Stimulated activated CD4-positive, alpha-beta T cell treated with anti-CD3 and anti-CD28 coated beads, TNF-alpha, amount 100 ng/mL, for 1 hour (primary cell): ENCODE measurements at regions not wholly inside any gene's neighbourhood (a gene's known extent, or its start where the extent isn't known, plus 50 kb on each side); places are given as distances from the start of the nearest gene placed in this dataset.

Experiments used
- DNase-seq, 3 donors: peaks; one replicate each; pipeline ENCODE4 v3.0.0-alpha.2; 2020; ENCODE audit warnings: low read depth in 3 of 3, low spot score in 1 of 3

DNA sequence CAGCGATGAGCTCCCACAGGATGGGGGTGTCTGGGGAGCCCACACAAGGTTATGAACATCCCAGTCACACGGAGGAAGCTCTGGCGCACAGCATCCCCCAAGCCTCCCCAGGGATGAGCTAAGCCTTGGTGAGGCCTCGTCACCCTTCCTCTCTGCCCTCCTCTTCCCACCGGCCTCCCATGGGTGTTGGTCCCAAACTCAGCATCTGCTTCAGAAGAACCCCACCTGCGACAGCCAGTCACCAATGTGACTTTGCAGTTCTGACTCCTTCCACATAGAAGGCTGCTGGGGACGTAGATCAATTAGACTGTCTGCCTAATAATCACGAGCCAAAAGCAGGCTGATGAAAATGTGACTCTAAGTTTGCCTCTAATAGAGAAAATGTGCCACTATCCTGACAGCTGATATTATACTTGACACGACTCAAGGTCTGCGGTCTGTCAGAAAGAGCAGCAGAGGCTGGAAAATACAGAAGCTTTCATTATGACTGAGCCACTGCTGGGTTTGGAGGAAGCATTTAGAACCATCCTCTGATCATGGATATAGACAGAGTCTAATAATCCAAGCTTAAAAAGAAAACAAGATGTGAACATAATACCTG, 116.0 kb upstream of the PFKP start:
- no peak for DNase-seq

DNA sequence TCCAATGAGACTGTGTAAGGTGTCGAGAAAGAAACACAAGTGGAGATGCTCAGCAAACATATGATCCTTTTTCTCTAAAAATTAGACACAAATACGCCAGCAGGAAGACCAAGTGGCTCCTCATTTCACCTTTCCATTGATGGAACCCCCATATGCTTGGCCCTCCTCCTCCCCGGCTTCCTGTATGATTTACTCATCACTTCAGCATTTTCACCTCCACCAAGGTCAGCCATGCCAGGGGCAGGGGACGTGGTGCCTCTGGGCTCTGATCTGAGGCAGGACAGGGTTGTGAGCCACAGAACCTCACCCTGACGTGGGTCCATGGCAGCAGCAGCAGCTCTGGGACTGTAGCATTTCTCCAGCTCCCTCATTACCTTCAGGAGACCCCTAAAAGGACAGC, 116.8 kb upstream of the PFKP start:
- no peak for DNase-seq

DNA sequence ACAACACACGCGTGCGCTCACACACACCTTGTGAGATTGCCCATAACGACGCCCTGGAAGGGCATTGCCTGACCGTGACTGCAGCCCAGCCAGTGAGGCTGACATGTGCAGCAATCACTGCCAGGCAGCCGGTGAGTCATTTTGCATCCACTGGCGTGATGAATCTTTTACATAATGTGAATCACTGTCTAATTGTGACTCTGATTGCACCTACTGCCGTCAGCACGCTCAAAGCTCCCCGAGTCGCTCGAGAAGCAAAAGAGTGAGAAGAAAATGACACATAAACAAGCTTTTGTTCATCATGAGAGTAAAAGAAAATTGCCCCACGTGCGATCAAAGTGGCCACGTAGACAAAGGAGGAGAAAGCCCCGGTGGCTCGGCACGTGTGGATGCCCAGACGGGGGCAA, 117.4 kb upstream of the PFKP start:
- peak in 1 of 3 donors; percentile 14 for DNase-seq

DNA sequence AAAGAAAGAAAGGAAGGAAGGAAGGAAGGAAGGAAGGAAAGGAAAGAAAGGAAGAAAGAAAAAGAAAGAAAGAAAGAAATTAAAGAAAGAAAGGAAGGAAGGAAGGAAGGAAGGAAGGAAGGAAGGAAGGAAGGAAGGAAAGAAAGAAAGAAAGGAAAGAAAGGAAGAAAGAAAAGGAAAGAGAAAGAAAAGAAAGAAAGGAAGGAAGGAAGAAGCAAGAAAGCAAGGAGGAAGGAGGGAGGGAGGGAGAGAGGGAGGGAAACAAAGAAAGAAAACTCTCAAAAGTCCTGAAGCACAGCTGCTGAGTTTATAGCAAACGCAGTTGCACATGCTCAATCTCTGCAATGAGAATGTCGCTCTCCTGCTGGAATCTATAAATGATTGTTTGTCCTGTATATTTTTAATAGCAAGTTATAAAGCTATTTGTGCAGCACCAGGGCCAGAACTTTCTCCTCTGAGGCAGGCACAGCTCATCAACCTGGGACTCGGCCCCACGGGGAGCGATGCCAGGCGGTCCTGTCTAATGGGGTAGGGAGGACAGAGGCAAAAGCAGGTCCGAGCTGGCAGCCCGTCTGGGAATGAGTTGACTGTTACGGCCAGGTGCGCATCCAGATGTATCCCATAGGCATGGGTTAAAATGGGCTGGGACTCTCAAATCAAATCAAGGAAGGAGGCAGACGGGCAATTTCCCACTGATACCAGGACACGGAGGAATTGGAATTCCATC, 118.0 kb upstream of the PFKP start:
- no peak for DNase-seq

DNA sequence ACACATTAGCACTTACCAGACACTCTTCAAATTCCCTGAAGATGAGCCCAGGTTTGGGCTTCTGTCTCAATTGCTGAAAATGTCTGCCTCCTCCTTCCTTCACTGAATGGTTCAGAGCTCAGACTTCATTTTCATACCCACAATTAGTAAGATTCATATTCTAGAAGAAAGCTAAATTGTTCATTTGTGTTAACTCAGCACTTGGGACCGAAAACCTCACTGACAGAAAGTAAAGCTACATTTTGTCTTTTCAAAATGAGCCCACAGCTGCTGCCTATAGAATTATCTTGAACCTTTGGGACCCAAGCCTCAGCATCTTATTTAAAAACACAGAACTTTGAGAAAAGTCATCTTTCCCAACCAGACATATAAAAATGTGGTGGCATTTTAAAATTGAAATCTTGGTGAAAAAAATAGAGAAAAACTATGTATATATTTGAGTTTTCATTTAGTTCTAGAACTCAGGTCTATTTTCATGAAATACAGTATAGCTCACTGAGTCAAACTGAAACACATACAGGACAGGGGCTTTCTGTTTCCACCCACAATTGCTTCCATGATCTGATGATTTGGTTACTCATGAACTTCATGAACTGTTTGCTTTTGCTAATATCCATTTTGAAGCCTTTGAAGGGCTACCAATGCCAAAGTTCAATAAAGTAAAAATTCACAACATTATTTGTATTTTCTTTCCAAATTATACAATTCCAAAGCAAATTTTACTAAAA, 119.1 kb upstream of the PFKP start:
- DNase-seq: no peak

DNA sequence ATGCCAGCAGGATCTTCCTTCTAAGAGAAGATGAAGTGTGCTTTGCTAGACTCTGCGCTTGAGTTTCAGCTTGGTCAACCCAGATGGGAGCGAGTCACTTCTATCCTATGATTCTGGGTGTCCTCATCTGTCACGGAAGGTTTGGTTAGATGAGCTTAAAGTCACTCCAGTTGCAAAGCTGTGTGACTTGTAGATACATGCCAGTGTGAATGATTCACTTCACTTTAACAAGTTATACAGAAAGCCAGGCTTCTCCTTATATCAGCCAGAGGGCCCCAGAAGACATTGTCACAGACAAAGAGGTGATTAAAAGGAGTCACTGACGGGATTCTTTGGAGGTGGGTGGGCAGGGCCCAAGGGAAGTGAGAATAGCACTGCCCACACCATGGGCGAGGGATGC, 122.6 kb upstream of the PFKP start:
- DNase-seq: no peak

DNA sequence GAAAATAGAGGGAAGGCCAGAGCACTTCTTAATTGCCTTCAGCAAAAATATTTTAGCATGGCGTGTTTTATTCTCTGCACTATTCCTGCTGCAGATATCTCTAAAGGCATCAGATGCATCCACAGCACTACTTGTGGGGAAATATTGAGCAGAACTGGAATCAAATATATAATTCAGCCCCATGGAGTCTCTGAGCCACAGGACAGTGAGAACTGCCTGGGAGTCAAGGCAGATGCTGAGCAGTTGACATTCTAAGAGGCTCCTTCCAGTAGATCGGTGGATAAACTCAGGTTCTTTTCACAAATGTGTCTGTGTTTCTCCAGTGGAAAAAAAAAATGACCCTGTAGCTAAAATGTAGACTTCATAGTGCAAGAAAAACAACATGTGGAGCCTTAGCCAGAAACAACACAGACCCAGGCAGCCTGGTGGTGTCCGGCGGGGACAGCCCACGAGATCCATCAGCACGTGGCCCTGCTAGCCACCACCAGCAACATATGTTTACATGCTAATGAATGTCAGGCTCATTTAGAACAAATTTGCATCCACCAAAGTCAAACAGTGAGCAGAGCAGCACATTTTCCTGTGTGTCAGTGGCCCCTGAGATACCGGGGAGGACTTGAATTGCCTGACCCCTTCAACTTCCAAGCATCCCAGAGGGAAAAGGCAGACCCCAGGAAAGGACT, 123.3 kb upstream of the PFKP start:
- DNase-seq: no peak

DNA sequence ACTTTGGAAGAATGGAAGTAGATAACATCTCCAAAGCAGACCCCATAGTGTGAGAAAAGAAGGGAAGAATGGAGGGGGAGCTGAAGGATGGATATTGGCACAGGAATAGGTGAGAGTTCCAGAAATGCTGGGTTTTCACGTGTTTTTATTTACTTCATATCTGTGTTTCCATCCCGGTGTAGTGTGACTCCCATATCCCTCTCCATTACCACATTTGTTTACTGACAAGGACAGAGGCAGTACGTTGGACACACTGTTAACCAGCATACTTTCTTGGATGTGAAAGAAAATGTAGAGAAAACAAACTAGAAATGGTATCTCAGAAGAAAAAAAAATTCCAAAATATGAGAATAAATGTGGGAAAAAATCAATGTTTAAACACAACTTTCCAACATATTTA, 124.4 kb upstream of the PFKP start:
- no peak for DNase-seq

DNA sequence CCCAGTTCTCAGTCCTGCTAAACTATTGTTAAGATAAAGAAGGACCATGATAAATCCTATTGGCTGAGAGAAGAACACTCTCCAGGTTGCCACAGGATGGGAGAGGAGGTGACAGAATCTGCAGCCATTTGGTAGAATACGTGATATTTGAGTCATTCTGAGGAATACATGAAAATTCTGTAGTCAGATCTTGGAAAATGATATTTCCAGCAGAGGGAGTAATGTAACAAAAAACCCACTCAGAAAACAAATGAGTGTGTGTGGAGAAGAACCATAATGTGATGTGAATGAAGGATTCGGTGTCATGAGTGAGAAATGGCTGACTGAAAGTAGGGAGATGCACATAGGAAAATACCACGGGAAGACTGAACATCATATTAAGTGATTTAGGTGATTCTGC, 128.5 kb upstream of the PFKP start:
- no peak for DNase-seq

DNA sequence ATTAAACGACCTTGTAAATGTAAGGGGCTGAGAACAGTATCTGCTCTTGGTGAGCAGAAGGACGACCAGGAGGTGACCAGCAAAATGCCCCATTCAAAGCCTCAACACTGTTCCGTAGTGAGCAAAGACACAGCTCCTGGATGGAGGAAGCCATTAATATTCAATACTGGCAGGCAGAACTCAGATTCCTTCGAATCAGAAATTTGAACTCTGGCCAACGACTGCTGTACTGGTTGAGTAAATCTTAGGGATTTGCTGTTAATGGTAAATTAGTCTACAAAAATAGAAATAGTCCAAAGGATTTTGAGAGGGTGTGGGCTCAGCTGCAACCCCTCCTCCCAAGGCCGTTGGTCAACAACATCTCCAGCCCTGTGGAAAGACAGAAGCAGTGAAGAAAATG, 130.5 kb upstream of the PFKP start:
- no peak for DNase-seq

DNA sequence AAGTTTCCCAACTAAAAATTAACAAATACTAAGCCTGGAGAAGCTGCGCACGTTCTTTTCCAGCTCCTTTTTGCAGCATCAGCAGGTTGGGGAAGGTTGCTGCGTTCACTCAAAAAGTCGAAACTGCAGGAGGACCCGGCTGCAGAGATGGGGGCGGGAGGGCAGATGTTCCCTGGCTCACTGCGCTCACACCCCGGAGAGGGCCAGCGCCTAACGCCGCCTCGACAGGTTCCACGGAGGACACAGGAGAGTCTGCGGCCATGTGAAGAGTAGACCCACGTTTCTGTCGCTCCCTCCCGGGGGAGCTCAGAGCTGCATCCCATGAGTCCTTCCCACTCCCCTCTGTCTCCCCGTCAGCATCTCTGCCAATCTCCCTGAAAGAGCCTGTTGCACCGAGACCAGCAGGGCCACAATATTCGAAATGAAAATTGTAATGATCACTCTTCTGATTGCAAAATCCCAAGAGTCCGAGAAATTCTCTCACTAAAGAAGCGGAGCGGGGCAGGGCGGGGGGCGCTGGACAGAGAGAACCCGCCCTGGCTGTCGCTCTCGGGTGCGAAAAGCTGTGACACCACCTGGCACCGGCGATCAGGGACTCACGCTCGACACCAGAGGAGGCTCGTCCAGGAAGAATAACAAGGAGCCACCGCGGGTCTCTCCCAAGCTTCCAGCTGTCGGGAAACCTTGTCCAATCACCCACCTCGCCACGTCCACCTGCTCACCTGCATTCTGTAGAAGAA, 131.5 kb upstream of the PFKP start:
- no peak for DNase-seq

DNA sequence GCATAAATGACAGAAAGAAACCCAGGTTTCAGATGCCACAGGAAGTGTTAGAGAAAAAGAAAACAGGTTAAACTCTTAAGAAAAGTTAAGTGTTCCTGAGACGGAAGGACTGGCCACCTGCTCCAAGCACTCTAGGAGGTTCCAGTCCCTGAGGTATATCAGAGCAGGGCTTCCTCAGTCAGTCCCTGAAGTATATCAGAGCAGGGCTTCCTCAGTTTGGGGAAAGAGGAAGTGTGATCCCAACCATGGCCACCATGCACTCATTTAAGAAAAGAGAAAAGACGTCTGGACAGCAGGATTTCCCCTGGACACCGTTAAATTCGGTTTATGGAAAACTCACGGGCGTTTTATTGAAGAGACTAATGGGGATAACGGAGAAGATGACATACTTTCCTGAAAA, 133.4 kb upstream of the PFKP start:
- DNase-seq: no peak

DNA sequence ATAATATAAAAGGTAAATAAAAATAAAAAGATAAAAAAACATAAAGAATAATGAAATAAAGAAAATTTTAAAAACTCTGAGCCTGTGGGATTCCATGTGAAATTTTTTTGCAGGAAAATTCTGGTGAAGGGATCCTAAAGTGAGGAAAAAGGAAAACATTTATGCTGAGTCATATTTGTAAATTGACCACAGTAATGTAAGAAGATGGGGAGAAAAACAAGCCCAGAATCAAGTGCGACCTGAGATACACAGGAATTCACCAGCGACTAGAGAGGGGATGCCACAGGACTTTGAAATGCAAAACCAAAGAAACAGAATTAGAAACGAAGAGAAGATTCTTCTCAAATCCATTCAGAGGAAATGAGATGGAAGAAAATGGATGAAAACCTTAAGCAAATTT, 133.8 kb upstream of the PFKP start:
- no peak for DNase-seq

DNA sequence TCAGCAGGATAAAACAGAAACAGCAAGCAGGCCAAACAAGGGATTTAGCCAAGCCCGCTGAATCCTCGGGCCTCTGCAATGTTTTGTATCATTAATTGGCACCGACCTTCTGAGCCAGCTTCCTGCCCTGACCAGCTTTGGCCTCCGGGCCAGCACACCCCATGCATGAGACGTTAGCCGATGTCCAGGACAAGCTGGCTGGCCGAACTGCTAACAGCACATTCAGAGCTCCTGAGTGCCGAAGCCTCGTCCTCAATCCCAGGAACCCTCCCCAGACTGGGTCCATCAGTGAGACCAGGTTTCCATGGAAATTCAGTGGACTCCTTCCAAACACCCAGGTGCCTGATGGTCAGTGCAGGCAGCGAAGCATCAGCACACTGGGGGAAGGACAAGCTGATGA, 134.3 kb upstream of the PFKP start:
- DNase-seq: no peak

DNA sequence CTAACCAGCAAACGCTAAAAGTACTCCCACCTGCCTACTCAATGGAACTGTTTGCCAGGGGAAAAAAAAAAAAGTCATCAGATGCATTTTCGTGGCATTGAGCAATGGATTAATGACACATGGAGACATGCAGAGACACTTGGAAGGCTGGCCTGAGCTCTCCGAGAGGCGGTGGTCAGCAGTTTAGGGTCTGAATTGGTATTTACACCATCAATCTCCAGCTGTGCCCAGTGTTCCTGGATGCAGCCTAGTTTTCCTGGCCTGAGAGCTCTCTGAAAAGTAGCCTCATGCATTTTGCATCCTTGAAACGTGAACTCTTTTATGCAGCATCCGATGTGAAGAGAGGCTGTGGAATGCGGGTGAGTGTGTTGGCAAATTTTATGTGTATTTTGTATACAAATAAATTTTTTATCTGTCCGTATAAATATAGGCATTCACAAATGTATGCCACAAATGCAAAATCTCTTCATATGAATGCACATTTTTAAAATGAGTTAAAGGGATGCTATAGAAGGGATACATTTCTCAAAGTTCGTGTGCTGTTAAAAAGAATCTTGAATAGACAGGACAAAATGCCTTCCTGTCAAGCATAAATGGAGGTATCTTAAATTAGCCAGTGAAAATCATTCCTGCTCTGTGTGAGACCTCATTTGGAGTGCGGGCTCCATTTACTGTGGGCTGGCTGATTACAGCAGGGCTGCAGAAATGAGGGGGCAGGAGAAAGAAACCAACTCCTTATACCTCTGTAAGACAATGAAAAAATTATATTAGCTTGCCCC, 137.7 kb upstream of the PFKP start:
- no peak for DNase-seq

DNA sequence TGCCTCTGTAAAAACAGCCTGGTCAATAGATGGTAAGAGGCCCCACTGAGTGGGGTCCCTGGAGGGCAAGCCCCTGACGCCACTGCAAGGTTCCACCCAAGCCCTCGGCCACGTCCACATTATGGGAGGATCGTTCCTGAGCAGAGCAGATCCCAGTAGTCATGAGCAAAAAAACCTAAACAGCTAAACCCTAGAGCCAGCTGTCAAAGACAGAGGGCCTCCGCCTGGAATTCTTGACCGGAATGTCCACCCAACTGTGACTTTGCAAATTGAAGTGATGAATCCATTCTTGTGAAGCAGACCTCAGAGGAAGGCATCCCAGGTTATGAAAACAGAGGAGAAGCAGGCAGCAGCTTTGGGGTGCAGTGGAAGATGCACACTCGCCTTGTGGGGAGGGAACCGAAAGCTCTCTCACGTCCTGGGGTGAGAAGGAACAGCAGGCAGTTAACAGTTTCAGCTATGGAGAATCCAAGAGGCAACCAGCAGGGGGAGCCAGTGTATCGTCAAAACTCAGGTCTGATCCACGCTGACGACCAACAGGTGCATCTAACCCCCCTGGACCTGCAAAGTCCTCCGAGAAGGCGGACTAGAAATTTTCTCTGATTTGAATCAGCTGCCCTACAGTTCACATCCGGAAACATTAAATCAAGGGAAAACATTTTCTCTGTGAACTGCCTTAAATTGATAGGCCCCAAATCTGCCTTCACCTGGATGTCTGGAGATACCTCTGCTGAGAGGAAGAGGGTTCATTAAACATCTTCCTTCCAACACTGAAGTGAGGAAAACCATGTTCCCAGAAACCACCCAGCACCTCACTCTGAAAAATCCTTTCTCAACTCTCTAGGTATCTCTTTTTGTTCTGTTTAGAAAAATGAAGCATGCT, 139.1 kb upstream of the PFKP start:
- DNase-seq: peak in 1 of 3 donors; percentile 58

DNA sequence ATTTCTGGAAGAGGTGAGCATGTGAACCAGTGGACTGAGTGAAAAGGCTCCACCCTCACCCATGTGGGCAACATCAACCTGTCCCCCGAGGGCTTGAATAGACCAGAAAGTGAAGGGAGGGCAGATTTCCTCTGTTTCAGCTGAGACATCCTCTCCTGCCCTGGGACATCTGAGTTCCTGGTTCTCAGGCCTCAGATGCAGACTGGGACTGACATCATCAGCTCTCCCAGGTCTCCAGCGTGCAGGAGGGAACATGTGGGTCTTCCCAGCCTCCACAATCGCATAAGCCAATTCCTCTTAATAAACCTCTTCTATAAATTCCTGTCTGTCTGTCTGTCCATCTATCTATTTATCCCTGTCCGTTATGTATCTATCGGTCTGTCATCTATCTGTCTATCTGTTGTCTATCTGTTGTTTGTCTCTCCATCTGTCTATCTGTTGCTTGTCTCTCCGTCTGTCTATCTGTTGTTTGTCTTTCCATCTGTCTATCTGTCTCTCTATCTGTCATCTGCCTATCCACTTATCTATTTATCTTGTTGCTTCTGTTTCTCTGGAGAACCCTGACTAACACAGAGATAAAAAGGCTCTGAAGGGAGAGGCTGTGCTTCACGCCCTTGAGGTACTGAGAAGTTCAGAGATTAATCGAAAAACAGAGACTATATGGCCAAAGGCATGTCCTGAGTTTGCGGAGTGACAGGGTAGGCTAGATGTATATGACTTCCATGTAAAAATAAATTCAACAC, 140.3 kb upstream of the PFKP start:
- no peak for DNase-seq

DNA sequence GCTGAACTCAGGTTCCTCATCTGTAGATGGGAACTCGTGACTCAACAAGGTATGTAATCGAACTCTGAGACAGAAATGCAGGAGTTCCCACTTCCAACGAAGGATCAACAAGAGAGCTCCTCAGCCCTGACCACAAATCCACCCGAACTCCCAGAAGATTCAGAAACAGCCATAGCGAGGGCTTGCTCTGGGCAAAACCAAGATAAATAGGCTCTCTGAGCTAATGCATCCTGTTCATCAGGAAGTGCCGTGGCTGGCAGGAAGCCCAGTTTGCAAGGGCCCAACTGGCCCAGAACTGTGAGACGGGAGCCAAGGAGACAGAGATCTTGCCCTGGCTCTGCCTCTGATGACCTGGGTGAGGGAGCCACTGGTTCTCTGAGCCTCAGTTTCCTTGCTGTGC, 141.7 kb upstream of the PFKP start:
- DNase-seq: no peak

DNA sequence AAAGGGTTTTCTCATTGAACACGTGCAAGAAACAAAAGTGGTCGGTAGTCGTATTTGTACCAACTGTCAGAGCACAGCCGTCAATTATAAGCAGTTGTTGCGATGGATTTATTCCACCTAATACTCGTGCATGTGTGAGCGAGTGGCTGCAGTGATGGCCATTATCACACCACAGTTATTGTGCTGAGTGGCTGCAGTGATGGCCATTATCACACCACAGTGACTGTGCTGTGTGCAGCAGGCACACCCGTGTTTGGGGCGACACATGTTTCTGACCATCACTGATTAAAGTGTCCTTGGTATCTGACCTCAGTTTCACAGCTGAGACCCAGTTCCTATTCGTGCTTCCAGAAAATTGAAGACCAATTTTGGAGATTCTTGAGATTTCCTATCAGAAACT, 142.9 kb upstream of the PFKP start:
- DNase-seq: no peak
